ENCODE measurements at regions not wholly inside any gene's neighbourhood (a gene's known extent, or its start where the extent isn't known, plus 50 kb on each side); places are given as distances from the start of the nearest gene placed in this dataset.

DNA sequence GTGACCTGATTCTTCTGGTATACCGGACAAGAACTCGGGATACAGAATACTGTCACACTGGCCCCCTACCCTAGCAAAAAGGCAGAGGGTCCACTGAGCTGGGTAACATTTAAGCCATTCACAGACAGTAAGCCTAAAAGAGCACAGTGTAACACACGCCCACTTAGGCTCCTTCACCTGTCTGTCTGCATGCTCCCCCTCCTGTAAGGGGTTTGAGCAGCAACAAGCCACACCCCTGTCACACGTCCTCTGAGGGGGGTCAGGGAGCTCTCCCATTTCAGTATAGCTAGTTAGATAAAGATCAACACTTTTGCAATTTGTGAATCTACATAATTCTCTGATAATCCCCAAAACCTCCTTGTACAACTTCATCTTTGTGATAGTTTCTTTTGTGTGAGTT, 586.3 kb upstream of the LMCD1 start:
- DNase-seq: no peak

DNA sequence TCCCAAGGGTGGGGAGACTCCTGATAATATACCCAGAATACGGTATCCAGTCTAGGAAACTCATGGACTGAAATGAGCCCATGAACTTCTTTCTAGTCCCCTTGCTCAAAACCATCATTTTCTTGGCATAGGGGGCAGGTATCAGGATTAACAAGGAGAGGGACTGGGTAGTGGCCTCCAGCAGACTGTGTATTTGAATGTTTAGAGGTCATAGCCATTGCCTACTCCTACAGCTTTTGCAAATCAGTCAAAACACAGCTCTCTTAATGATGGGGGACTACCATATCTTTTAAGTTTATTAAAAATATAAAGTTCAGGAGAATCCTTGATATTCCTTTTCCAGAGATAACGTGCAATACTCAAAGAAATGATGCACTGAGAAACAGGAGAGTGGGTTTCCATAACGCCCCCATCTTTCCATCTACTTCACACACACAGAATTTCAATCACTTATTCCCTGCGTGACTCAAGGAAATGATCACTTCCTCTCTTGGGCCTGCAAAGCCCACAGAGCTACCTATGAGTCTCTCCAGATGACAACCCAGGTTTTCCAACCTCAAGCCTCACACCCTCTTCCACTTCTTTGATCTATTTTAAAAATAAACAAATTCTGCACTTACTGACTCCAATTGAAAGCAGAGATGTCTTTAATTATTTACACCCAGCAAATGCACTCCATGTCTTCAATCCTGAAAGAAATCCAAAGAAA, 584.0 kb upstream of the LMCD1 start:
- DNase-seq: no peak

- no peak for DNase-seq
Measured at GRCh38 chr3:7920211-7920610, 581.4 kb upstream of the LMCD1 start.

GRCh38 chr3:7924228-7924627, 577.4 kb upstream of the LMCD1 start:
- DNase-seq: no peak

- no peak for DNase-seq
Measured at GRCh38 chr3:7927015-7927414, 574.6 kb upstream of the LMCD1 start.

GRCh38 chr3:7927864-7928263, 573.8 kb upstream of the LMCD1 start:
- no peak for DNase-seq

DNA sequence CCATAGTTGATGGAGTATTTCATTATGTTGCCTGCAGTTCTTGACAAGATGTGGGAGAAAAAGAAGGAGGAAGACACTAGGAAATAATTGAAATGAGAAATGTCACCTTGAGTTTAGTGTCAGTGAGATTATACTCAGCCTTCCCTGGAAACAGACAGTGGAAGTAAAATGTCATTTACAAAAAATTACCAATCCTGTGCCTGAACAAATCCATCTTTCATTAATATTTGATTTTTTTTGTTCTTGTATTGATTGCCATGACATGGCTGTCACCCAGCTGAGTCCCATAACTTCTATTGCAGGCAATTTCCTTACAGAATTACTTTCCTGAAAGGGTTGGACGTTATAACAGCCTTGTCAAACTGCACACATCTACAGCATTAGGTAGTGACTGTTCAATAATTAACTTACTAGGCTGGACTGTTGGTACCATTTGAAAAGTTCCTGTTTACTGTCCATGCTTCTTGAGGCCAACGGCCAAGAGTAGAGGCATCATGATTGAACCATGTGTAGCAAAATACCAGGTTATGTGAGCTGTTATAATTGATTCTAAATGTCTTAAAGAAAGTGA, 572.2 kb upstream of the LMCD1 start:
- DNase-seq: no peak

DNA sequence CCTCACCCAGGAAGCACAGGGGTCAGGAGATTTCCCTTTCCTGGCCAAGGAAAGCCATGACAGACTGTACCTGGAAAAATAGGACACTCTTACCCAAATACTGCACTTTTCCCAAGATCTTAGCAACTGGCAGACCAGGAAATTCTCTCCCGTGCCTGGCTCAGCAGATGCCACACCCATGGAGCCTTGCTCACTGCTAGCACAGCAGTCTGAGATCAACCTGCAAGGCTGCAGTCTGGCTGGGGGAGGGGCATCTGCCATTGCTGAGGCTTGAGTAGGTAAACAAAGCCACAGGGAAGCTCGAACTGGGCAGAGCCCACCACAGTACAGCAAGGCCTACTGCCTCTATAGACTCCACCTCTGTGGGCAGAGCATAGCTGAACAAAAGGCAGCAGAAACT, 567.3 kb upstream of the LMCD1 start:
- DNase-seq: no peak

- DNase-seq: no peak
Measured at GRCh38 chr3:7947930-7948329, 553.7 kb upstream of the LMCD1 start.

DNA sequence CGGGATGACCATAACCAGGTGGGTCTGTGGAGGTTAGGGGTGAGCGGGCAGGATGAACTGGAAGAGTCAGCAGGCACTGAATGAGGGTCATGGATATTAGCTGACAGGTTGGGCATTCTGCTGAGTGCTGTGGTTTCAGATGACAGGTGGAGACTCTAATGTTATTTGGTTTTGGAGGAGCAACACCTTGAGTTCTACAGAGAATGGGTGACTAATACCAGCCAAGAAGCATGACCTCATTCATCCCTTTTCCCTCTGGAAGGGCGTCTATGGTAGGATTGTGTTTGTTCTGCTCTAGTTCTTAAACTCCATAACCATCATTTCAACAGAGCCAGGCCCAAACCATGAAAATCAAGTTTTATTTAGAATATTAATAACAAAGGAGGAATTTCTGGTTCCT, 550.7 kb upstream of the LMCD1 start:
- DNase-seq: no peak

- no peak for DNase-seq
Measured at GRCh38 chr3:7953449-7954014, 548.1 kb upstream of the LMCD1 start.

DNA sequence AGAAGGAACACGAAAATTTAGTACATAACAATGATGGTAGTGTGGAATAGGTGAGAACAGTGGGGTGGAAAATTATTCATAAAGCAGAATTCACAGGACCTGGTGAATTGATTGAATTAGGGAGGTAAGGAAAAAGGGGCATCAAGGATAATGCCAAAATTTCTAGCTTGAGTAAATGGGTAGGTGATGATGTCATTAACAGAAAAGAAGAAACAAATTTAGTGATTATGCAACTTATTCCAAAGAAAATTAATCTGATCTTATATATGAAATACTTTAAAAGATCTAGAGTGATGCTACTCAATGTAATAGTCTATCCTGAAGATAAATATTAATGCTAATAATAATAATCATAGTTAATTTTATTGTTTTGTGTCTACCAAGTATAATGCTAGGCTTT, 544.6 kb upstream of the LMCD1 start:
- DNase-seq: no peak

- no peak for DNase-seq
Measured at GRCh38 chr3:7959094-7959493, 542.5 kb upstream of the LMCD1 start.

- no peak for DNase-seq
Measured at GRCh38 chr3:7960601-7961000, 541.0 kb upstream of the LMCD1 start.

GRCh38 chr3:7962301-7962700, 539.3 kb upstream of the LMCD1 start:
- DNase-seq: no peak

DNA sequence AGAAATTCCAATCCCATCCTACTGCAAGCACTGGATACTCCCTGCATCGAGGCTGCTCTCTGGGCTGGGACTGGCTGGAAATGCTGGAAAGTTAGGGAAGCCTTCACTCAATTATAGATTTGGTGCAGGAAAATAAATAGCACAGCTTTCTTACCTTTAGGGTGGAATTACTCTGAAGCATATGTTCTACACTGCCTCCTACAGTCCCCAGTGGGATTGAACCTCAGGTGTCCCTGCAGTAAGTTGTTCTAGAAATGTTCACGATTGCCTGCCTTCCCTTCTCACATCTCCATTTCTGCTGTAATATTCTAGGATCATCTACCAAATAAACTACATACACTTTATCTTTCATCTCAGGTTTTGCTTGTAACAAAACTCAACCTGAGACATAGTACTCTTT, 536.7 kb upstream of the LMCD1 start:
- DNase-seq: no peak

GRCh38 chr3:7973006-7973405, 528.6 kb upstream of the LMCD1 start:
- no peak for DNase-seq

DNA sequence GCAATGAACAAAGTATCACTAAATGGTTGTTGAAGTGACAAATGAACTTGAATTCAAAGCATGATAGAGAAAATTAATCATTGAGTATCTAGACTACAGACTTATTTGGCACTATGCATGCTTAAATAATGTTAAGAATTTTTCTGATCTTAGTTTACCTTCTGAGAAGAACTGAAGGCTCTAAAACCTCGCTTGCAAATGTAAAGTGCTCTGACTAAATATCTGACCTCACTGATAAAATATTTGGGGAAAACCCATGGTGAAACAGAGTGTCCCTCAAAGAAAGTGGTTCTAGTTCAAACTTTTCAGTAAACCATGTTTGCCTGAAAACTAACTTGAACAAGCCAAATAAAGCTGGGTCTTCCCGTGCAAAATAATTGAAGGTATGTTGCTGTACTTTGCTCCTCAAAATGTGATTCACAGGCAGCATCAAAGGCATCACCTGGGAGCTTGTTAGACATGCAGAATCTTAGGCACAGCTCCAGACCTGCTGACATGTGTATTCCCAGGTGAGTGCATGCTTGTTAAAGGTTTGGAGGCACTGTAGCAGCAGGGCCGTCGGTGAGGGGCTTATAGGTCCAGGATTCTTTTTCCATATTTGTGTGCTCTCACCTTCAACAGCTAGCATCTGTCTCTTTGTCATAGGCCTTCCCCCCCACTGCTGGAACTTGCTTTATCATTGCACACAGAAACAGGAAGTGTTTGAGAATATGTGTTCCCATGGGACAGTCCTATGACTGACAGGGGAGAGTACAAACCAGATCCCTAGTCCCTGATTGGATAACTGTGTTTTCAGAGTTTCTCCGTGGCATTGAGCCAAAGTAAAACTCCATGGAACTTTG, 524.2 kb upstream of the LMCD1 start:
- DNase-seq: no peak

GRCh38 chr3:7978087-7978422, 523.6 kb upstream of the LMCD1 start:
- DNase-seq: no peak

GRCh38 chr3:7982126-7982525, 519.5 kb upstream of the LMCD1 start:
- no peak for DNase-seq

GRCh38 chr3:7999384-7999783, 502.2 kb upstream of the LMCD1 start:
- no peak for DNase-seq

DNA sequence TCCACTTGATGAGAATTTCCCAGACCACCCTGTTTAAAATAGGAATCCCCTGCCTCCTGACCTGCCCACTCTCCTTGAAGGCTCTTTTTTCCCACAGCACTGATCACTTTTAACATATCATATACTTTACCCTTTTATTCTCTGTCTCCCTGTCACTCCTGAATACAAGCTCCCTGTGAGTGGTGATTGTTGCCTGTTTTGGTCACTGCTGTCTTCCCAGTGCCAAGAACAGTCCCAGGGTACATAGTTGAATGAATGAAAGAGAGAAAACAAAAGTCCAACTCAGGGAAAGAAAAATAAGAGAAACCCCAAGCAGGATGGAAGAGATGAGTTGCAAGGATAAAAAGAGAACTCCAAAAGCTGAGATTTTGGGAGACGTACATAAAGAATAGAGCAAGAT, 500.3 kb upstream of the LMCD1 start:
- DNase-seq: no peak

GRCh38 chr3:8001712-8002111, 499.9 kb upstream of the LMCD1 start:
- DNase-seq: no peak

DNA sequence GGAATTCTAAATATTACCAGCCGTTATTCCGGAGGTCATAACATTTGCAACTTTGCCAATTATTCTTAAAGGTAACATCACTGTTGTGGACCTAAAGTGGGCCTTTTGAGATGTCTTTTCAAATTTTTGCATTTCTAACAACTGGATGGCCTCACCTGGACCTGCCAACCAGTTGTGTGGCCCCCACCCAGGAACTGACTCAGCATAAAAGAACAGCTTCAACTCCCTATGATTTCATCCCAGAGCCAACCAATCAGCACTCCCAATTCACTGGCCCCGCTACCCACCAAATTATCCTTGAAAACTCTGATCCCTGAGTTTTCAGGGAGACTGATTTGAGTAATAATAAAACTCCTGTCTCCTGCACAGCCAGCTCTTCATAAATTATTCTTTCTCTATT, 489.7 kb upstream of the LMCD1 start:
- DNase-seq: no peak

All from GOT3 (cell line).